ENCODE measurements at regions not wholly inside any gene's neighbourhood (a gene's known extent, or its start where the extent isn't known, plus 50 kb on each side); places are given as distances from the start of the nearest gene placed in this dataset.

DNA sequence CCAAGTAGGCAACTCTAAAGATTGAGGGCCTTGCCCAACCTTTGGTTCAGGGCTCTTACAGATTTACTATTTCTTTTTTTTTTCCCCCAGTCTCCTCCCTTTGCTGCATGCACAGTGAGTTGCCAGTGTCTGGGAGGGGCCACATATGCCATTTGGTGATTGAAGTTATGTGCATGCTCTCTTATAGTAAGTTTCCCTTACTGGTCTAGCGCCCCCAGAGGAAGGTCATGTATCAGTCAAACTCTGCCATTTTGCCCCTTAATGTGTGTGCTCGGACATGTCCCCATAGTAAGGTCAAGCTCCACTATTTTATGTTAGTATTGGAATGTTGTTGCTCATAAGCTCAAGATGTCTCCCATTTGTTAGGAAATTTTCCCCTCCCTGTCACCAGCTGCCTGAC is 1138.0 kb upstream of the SLC10A2 start:
- no peak for TF ChIP-seq GATA2 (IDR thresholded peaks at IDR 0.05; ENCODE audit: low read depth, low read length)
- TF ChIP-seq GATA3 (IDR thresholded peaks at IDR 0.05; ENCODE audit: low read depth, low read length), result no peak

DNA sequence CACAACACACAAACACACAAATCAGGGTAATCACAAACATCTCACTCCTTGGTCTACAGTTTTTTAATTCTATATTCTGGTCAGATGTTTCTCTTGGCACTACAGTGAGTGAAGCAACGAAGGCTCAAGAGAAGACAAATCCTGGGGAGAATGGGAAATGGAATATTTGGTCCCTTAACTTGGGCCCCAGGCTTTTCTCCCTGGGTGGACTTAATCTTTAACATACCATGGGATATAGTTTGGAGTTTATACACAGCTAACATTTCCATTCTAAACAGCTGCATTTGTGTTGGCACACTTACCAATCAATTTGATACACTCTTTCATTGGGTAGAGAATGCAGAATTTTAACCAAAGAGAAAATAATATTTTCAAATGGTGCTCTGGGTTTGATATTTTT is 1132.6 kb upstream of the SLC10A2 start:
- TF ChIP-seq GATA3 (IDR thresholded peaks at IDR 0.05; ENCODE audit: low read depth, low read length) (no peak), GATA2 (IDR thresholded peaks at IDR 0.05; ENCODE audit: low read depth, low read length) (no peak)

DNA sequence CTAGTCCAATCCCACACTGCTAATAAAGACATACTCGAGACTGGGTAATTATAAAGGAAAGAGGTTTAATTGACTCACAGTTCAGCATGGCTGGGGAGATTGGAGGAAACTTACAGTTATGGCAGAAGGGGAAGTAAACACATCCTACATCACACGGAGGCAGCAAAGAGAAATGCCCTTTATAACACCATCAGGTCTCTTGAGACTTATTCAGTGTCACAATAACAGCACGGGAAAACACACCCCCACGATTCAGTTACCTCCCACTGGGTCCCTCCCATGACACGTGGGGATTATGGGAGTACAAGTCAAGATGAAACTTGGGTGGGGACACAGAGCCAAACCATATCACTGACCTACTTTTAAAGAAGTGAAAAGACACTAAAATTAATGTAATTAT is 1130.4 kb upstream of the SLC10A2 start:
- TF ChIP-seq GATA3 (IDR thresholded peaks at IDR 0.05; ENCODE audit: low read depth, low read length), result no peak
- TF ChIP-seq GATA2 (IDR thresholded peaks at IDR 0.05; ENCODE audit: low read depth, low read length), result no peak

DNA sequence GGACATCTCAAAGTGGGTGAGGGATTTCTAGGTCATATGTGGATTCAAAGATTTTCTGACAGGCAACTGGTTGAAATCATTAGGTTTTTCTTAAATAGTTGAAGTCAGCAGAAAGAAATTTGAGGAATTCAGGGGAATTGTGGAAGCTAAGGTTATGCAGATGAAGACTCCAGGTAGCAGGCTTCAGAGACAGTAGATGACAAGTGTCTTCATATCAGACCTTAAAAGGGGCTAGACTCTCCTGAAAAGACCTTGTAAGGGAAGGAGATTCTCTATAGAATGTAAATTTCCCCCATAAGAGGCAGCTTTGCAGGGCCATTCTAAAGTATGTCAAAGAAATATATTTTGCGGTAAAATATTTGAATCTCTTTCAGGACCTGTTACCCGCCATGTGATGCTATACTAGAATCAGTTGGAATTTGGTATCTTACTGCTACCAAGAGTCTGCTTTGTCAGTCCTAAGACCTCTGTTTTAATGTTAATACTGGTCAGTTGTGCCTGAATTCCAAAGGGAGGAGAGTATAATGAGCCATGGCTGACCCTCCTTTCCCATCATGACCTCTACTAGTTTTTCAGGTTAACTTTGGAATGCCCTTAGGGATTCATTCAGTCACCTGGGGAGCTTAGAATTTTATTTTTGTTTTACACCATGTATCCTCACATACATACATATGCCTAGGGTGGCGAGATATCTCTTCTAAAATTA is 1115.5 kb upstream of the SLC10A2 start:
- TF ChIP-seq GATA2 (IDR thresholded peaks at IDR 0.05; ENCODE audit: low read depth, low read length) (no peak), GATA3 (IDR thresholded peaks at IDR 0.05; ENCODE audit: low read depth, low read length) (no peak)

DNA sequence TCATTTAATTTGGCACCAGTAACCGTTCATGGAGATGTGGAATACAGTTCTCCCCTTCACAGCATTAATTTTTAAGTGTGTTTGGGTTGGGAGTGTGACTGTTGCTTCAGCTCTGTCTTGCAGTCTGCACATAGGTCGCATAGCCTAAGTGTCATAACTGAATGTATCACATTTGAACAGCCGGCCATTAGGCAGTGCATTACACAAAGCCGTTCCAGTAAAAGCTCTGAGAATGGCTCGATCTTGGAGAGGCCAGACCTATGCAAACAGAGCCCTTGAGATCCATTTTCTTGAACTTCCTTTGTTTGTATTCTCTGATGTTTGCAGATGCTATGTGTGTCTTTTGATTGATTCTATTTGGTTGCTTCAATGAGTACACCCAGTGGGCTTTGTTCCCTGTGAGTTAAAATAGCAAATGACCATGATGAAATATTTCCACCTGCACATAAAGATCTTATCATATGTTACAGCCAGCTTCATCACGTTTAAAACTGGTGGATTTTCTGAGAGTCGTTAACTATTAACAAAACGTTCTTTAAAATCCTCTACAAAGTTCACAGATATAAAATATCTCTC is 1104.9 kb upstream of the SLC10A2 start:
- TF ChIP-seq GATA3 (IDR thresholded peaks at IDR 0.05; ENCODE audit: low read depth, low read length) (no peak), GATA2 (IDR thresholded peaks at IDR 0.05; ENCODE audit: low read depth, low read length) (no peak)

DNA sequence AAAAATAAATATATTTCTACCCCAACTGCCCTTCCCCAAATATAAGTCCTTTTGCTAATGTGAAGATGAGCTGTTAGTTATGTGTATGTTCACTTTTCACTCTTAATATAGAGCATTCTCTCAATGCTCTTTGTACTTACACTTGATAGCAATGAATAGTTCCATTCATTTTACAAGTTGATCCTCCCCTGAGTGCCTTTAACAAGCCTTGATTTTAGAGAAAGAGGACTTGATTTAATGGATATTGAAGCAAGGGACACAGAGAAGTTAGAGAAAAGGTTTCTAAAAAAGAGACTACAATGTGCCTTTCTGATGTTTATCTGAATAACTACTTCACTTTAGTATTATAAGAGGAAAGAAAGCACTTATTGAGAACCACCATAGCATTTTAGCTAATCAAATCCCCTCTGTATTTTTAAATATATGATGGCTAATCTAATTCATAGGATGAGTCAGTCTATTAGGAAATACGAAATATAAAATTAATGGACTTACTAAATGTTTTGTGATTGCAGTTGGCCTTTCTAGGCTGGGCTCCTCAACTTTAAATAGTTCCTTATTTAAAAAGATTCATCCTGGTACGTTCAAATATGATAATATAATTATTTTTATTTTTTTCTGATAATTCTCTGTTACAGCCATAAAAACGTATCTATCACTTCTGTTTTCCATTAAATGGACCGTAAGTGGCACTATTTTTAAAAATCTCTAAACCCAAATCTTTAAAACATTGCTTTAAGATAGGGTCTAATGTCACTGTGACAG is 1097.8 kb upstream of the SLC10A2 start:
- TF ChIP-seq GATA3 (IDR thresholded peaks at IDR 0.05; ENCODE audit: low read depth, low read length), result no peak
- TF ChIP-seq GATA2 (IDR thresholded peaks at IDR 0.05; ENCODE audit: low read depth, low read length), result no peak

DNA sequence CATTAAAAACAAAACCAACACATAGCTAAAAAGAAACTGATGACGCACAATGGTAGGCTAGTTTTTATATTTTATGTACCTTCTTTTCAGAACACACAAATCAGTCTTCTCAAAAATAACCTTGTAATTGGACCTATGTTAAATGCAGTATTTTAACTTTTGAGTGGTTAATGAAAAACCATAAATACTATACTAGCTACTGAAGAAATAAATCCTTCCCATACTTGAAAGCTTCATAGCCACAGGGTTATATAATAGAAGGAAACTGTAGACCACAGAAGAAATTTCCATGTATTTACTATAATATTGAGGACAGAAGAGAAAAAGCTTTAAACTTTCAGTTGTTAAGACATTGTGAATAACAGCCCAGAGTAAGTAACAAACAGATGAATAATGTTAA is 1094.3 kb upstream of the SLC10A2 start:
- no peak for TF ChIP-seq GATA3 (IDR thresholded peaks at IDR 0.05; ENCODE audit: low read depth, low read length)
- no peak for TF ChIP-seq GATA2 (IDR thresholded peaks at IDR 0.05; ENCODE audit: low read depth, low read length)

DNA sequence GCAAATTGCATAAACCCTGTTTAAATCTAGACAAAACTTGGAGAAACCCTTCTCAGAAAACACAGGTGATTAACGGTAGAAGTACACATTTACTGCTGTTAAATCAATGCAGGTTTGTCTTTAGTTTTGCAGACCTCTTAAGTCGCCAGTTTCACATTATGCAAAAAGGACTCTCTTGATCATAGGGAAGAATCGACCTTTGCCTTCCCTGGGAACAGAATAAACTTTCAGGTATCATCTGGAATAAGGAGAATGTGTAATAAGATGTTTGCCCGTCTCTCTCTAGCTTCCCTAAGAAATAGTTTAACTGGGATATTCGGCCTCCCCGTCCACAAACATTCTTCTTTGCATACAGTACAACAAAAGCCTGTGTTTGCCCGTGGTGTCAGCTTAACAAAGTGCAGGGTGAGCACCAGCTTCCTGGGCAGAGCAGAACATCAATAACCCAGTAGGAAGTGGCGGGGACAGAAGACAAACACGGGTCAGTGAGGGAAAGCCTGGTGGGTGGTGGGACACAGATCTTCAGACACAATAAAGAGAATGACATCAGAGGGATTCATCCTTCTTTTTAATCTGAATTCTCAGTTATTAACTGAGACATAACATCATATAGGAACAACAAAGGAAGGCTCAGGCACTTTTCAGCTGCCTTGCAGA is 1077.7 kb upstream of the SLC10A2 start:
- no peak for TF ChIP-seq GATA3 (IDR thresholded peaks at IDR 0.05; ENCODE audit: low read depth, low read length)
- TF ChIP-seq GATA2 (IDR thresholded peaks at IDR 0.05; ENCODE audit: low read depth, low read length), result no peak

DNA sequence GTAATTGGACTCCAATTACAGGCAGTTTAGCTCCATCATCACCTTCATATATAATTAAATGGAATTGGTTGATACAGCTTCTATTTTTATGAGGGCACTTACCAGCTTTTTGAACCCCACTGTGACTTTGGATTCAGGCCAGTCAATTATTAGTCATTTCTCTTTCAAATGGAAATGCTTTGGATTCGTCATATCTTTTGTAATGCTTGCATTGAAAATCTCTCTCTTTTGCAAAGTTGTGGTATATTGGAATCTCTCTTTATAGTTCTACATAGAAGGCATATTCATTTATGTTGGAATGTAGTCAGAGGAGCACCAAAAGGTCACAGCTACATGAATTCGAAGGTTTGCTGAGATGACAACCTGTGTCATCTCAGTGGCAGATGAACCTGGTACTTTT is 1074.3 kb upstream of the SLC10A2 start:
- no peak for TF ChIP-seq GATA3 (IDR thresholded peaks at IDR 0.05; ENCODE audit: low read depth, low read length)
- TF ChIP-seq GATA2 (IDR thresholded peaks at IDR 0.05; ENCODE audit: low read depth, low read length), result no peak

DNA sequence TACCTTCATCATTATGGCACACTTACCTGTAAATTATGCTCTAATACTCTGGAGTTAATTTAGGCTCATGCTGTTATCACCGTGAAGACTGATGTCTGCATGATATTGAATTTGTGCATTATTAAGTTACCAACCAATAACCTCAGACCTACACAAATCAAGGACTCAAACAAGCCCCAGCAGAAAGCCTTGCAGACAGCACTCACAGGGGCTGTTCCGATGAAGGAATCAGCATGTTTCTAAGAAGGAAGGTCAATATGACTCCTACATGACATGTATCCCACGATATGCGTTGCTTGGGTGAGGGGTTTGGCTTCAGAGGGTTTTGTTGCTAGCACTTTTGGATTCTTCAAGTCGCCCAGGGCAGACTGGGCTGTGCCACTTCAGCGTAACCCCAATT is 1071.2 kb upstream of the SLC10A2 start:
- no peak for TF ChIP-seq GATA2 (IDR thresholded peaks at IDR 0.05; ENCODE audit: low read depth, low read length)
- TF ChIP-seq GATA3 (IDR thresholded peaks at IDR 0.05; ENCODE audit: low read depth, low read length), result no peak

DNA sequence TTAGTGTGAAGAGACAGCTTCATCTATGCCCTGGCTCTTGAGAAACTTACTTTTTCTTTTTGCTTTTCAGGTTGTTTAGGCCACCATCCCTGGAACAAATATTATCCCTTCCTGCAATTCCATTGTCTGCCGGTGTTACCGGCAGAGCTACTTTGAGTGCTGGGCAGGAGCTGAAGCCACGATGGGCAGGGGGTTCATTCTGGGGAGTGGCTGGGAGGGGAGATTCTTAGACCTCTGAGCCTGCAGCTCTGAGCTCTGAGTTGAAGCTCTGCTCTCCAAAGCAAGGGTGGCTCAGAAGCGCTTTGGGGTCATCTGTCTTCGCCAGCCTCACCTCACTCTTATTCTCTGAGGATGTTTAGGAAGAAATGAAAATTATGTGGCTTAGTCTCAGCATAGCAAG is 1066.6 kb upstream of the SLC10A2 start:
- TF ChIP-seq GATA3 (IDR thresholded peaks at IDR 0.05; ENCODE audit: low read depth, low read length) (no peak), GATA2 (IDR thresholded peaks at IDR 0.05; ENCODE audit: low read depth, low read length) (no peak)

DNA sequence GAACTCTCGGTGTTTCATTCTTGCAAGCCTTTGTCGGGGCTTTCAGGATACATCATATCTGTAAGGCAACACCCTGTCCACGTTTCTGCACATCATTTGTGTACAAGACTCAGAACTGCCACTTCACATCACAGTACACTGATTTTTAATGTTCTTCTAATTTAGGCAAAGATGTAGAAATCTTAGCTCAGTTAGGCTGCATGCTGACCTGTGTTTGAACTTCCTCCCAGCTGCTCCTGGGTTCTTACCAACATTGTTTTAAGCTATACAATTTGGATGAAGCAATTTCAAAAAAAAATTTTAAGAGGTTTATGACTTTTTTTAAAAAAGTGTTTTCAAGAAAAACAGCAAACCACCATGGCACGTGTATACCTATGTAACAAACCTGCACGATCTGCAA is 1047.9 kb upstream of the SLC10A2 start:
- TF ChIP-seq GATA2 (IDR thresholded peaks at IDR 0.05; ENCODE audit: low read depth, low read length) (no peak), GATA3 (IDR thresholded peaks at IDR 0.05; ENCODE audit: low read depth, low read length) (no peak)

DNA sequence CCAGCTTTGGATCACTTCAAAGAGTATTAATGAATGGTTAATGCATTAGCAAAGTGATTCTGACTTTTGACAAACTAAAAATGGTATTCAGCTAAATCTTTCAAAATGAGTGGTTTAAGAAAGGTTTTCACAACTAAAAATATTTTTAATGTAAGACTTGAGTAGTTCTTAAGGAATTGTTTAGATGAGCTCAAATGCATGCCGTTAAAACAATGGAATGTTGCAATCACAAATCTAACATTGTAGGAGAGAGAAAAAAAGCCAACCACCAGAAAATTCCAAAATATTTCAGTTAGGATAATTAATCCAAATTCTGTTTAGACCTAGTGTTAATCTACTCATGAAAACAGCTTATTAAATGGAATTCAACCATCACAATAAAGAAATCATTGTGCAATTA is 1044.8 kb upstream of the SLC10A2 start:
- no peak for TF ChIP-seq GATA3 (IDR thresholded peaks at IDR 0.05; ENCODE audit: low read depth, low read length)
- TF ChIP-seq GATA2 (IDR thresholded peaks at IDR 0.05; ENCODE audit: low read depth, low read length), result no peak

DNA sequence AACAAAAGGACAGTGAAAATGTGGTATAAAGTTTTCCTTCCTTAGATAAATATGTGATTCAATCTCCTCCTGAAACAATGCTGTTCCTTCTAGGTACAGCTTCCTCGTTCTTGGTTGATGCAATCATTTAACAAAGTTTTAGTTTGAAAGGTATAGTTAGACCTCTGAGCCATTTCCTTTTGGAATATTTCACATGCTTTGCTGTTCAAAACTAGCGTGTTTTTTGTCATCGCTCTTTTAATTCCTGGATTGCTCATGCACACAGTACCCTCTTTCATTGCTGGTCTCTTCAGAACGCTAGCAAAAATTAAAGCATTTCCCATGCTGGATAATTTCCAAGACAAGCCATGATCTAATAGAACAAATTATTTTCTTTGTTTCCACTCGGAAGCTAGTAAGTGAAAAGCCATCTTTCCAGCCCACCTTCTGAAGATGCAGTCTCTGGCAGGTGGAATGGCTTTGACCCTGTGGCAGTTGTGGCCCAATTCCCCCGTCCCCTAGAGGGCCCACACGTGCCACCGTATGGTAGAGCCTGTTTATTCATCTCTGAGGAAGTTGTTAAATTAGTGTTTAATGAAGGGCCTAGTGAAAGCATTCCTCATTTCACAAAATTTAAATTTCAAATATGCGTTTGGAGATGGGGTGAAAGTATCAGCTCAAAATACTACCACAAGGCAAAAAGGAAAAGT is 1040.6 kb upstream of the SLC10A2 start:
- TF ChIP-seq GATA2 (IDR thresholded peaks at IDR 0.05; ENCODE audit: low read depth, low read length) (no peak), GATA3 (IDR thresholded peaks at IDR 0.05; ENCODE audit: low read depth, low read length) (no peak)

All from SH-SY5Y (cell line).